Astrocyte (in vitro differentiated cells and primary cell): ENCODE measurements at regions not wholly inside any gene's neighbourhood (a gene's known extent, or its start where the extent isn't known, plus 50 kb on each side); places are given as distances from the start of the nearest gene placed in this dataset.

Source experiments
- DNase-seq: peaks from one replicate; pipeline ENCODE4 v3.0.0-alpha.2; 2010; ENCODE audit warnings: low read depth
- FAIRE-seq: peaks from 2 replicates; lab custom pipeline; 2011; peaks lifted over from hg19 to GRCh38; lab: Jason Lieb, UNC
- H2AFZ ChIP-seq: 2 replicates; pipeline ENCODE4 v1.6.0; 2012; ENCODE audit warnings: low read depth, low read length, inconsistent platforms
- H3K27ac ChIP-seq: 2 replicates; pipeline ENCODE4 v1.5.1; 2011; ENCODE audit warnings: low read depth, low read length, inconsistent platforms
- H3K27me3 ChIP-seq: 2 replicates; pipeline ENCODE4 v1.6.0; 2011; ENCODE audit warnings: low read length, inconsistent platforms; ENCODE audit not compliant: insufficient read depth
- H3K36me3 ChIP-seq: 2 replicates; pipeline ENCODE4 v1.5.1; 2011; ENCODE audit warnings: low read length, inconsistent platforms; ENCODE audit not compliant: insufficient read depth
- H3K4me1 ChIP-seq: 2 replicates; pipeline ENCODE4 v1.5.1; 2011; ENCODE audit warnings: low read length, inconsistent platforms; ENCODE audit not compliant: insufficient read depth
- H3K4me2 ChIP-seq: 2 replicates; pipeline ENCODE4 v1.6.0; 2012; ENCODE audit warnings: low read length, inconsistent platforms
- H3K4me3 ChIP-seq: 2 replicates; pipeline ENCODE4 v1.5.1; 2011; ENCODE audit warnings: low read depth, mild to moderate bottlenecking, low read length, inconsistent platforms; ENCODE audit not compliant: insufficient read depth
- H3K79me2 ChIP-seq: 2 replicates; pipeline ENCODE4 v1.6.0; 2012; ENCODE audit warnings: mild to moderate bottlenecking, low read length, inconsistent platforms; ENCODE audit not compliant: insufficient read depth
- H3K9ac ChIP-seq: 2 replicates; pipeline ENCODE4 v1.6.0; 2012; ENCODE audit warnings: mild to moderate bottlenecking, low read length, inconsistent platforms
- H3K9me3 ChIP-seq: 2 replicates; pipeline ENCODE4 v1.5.1; 2012; ENCODE audit warnings: low read depth, mild to moderate bottlenecking, low read length, inconsistent platforms; ENCODE audit not compliant: insufficient read depth
- H4K20me1 ChIP-seq: 2 replicates; pipeline ENCODE4 v1.6.0; 2012; ENCODE audit warnings: low read length, inconsistent platforms; ENCODE audit not compliant: insufficient read depth
- H3K27ac Mint-ChIP-seq: one replicate; pipeline ENCODE4 v1.8.0; 2021; ENCODE audit warnings: mild to moderate bottlenecking, mixed read lengths; ENCODE audit not compliant: unreplicated experiment
- H3K27me3 Mint-ChIP-seq: one replicate; pipeline ENCODE4 v1.8.0; 2021; ENCODE audit warnings: low read depth, mixed read lengths; ENCODE audit not compliant: unreplicated experiment
- H3K36me3 Mint-ChIP-seq: one replicate; pipeline ENCODE4 v1.8.0; 2021; ENCODE audit warnings: low read depth, mixed read lengths; ENCODE audit not compliant: unreplicated experiment
- H3K4me1 Mint-ChIP-seq: one replicate; pipeline ENCODE4 v1.8.0; 2021; ENCODE audit warnings: low read depth, mixed read lengths; ENCODE audit not compliant: unreplicated experiment
- H3K4me3 Mint-ChIP-seq: one replicate; pipeline ENCODE4 v1.8.0; 2021; ENCODE audit warnings: mild to moderate bottlenecking, moderate library complexity, mixed read lengths; ENCODE audit not compliant: unreplicated experiment
- H3K9me3 Mint-ChIP-seq: one replicate; pipeline ENCODE4 v1.8.0; 2021; ENCODE audit warnings: mild to moderate bottlenecking, mixed read lengths; ENCODE audit not compliant: unreplicated experiment
- EZH2 ChIP-seq: IDR thresholded peaks from 2 replicates; pipeline ENCODE4 v1.6.1; 2012; ENCODE audit warnings: mild to moderate bottlenecking, low read length, inconsistent platforms; ENCODE audit not compliant: insufficient read depth
- TF ChIP-seq, protein P1 (sequence below): IDR thresholded peaks from 2 replicates; pipeline ENCODE4 v1.5.1; 2011; ENCODE audit warnings: low read depth, mild to moderate bottlenecking, inconsistent platforms, low read length, moderate library complexity; ENCODE audit not compliant: insufficient read depth

DNA sequence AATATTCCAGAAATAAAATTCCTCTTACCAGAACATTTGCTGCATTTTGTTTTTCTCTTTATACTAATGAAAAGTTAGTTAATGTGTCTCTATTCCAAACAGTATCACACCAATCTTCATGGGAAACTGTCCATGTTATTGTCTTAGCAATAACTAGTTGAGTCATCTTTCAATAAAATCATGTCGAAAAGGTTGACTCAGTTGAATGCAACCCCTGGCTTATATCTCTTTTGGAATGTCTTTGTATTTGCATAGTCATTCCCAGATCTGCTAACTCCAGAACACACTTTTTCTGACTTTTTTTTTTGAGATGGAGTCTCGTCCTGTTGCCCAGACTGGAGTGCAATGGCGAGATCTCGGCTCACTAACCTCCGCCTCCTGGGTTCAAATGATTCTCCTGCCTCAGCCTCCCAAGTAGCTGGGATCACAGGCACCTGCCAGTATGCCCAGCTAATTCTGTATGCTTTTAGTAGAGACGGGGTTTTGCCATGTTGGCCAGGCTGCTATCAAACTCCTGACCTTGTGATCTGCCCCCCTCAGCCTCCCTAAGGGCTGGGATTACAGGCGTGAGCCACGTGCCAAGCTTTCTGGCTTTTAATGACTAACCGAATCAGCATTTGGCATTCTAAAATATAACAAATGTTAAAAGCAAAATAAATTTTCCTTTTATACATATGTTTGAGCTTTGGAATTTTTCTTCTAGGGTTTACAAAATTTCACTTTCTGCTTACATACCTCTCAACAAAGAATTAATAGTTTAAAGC lies 133.2 kb upstream of the GULP1 start:
- Histone ChIP-seq H2AFZ (no peak overlapping the region), H4K20me1 (no peaks in the 10 kb centered on the region), H3K27ac (no peak overlapping the region), H3K9me3 (no peaks in the 10 kb centered on the region), H3K79me2 (no peaks in the 10 kb centered on the region), H3K4me1 (no peaks in the 10 kb centered on the region), H3K4me2 (no peak overlapping the region), H3K27me3 (no peaks in the 10 kb centered on the region), H3K4me3 (no peak overlapping the region), H3K36me3 (no peaks in the 10 kb centered on the region), H3K9ac (no peak overlapping the region)
- DNase-seq, result no peak
- no peaks in the 10 kb centered on the region for H3K4me1 Mint-ChIP-seq
- no peaks in the 10 kb centered on the region for H3K27me3 Mint-ChIP-seq
- FAIRE-seq, result no peak
- H3K9me3 Mint-ChIP-seq, result no peaks in the 10 kb centered on the region
- no peak overlapping the region for H3K4me3 Mint-ChIP-seq
- TF ChIP-seq, protein P1, sequence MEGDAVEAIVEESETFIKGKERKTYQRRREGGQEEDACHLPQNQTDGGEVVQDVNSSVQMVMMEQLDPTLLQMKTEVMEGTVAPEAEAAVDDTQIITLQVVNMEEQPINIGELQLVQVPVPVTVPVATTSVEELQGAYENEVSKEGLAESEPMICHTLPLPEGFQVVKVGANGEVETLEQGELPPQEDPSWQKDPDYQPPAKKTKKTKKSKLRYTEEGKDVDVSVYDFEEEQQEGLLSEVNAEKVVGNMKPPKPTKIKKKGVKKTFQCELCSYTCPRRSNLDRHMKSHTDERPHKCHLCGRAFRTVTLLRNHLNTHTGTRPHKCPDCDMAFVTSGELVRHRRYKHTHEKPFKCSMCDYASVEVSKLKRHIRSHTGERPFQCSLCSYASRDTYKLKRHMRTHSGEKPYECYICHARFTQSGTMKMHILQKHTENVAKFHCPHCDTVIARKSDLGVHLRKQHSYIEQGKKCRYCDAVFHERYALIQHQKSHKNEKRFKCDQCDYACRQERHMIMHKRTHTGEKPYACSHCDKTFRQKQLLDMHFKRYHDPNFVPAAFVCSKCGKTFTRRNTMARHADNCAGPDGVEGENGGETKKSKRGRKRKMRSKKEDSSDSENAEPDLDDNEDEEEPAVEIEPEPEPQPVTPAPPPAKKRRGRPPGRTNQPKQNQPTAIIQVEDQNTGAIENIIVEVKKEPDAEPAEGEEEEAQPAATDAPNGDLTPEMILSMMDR, result no peak
- no peak for TF ChIP-seq EZH2
- H3K36me3 Mint-ChIP-seq, result no peaks in the 10 kb centered on the region
- H3K27ac Mint-ChIP-seq, result no peak overlapping the region

DNA sequence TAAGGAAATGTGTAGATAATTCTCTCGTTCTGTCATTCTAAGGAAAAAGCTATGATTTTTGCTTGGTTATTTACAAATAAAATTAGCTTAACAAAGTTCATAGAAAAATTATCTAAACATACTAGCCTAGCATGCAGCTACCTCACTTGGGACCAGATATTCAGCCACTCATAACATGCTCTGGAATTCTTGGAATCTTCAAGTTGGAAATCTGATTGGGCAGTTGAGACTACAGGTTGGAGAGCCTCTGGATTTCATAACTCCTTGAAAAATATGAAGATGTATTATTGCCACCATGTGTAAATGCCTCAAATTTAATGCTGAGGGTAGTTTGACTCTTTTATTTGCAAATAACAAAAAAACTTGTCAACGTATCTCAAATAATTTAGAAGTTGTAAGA lies 132.2 kb upstream of the GULP1 start:
- no peak overlapping the region for H2AFZ ChIP-seq
- no peaks in the 10 kb centered on the region for H4K20me1 ChIP-seq
- no peaks in the 10 kb centered on the region for H3K36me3 ChIP-seq
- H3K27me3 Mint-ChIP-seq, result no peaks in the 10 kb centered on the region
- no peak overlapping the region for H3K27ac Mint-ChIP-seq
- H3K4me2 ChIP-seq, result no peak overlapping the region
- no peaks in the 10 kb centered on the region for H3K9me3 Mint-ChIP-seq
- TF ChIP-seq EZH2, result no peak
- TF ChIP-seq, protein P1, result no peak
- H3K4me3 ChIP-seq, result no peak overlapping the region
- no peak overlapping the region for H3K4me3 Mint-ChIP-seq
- no peaks in the 10 kb centered on the region for H3K79me2 ChIP-seq
- H3K4me1 Mint-ChIP-seq, result no peaks in the 10 kb centered on the region
- H3K27me3 ChIP-seq, result no peaks in the 10 kb centered on the region
- H3K27ac ChIP-seq, result no peak overlapping the region
- FAIRE-seq (no peak), DNase-seq (no peak)
- no peaks in the 10 kb centered on the region for H3K9me3 ChIP-seq
- H3K4me1 ChIP-seq, result no peaks in the 10 kb centered on the region
- H3K9ac ChIP-seq, result no peak overlapping the region
- no peaks in the 10 kb centered on the region for H3K36me3 Mint-ChIP-seq

DNA sequence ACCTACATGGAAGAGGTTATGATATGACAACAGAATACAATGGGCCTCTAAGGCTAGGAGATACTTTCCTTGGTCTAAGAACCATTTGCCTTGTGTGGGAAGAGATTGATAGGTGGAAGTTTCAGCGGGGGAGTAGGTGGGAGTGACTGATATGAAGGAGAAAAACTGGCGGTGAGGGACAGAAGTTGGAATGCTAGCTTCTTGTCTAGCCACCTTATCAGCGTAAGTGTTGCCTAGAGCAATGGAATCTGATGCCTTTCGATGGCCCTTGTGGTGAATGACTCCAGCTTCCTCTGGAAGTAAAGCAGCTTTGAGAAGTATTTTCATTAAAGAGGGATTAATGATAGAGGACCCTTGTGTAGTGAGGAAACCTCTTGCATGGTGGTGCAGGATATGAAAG lies 121.3 kb upstream of the GULP1 start:
- Histone ChIP-seq H3K9ac (no peak overlapping the region), H3K4me1 (no peaks in the 10 kb centered on the region), H3K4me2 (no peak overlapping the region), H3K4me3 (no peak overlapping the region), H3K27ac (no peak overlapping the region), H3K79me2 (no peaks in the 10 kb centered on the region), H3K27me3 (no peaks in the 10 kb centered on the region), H2AFZ (no peak overlapping the region), H3K36me3 (no peaks in the 10 kb centered on the region), H4K20me1 (no peaks in the 10 kb centered on the region), H3K9me3 (no peaks in the 10 kb centered on the region)
- Mint-ChIP-seq H3K4me1 (no peaks in the 10 kb centered on the region), H3K27ac (no peak overlapping the region), H3K27me3 (no peaks in the 10 kb centered on the region), H3K9me3 (peaks cover 7% of the 10 kb centered on the region), H3K4me3 (no peak overlapping the region), H3K36me3 (no peaks in the 10 kb centered on the region)
- DNase-seq (no peak), FAIRE-seq (no peak)
- TF ChIP-seq, protein P1, result no peak
- no peak for TF ChIP-seq EZH2
